Muscle layer of colon (tissue), 2 donors: ENCODE measurements at regions not wholly inside any gene's neighbourhood (a gene's known extent, or its start where the extent isn't known, plus 50 kb on each side); places are given as distances from the start of the nearest gene placed in this dataset.

Experiments used
- H3K27ac ChIP-seq: one replicate; pipeline ENCODE4 v1.7.0; 2013; ENCODE audit warnings: low read depth, mild to moderate bottlenecking, low read length, moderate library complexity
- H3K27me3 ChIP-seq, 2 donors: one replicate each; pipeline ENCODE4 v1.7.0; 2013; ENCODE audit warnings: low read length in 2 of 2, mild to moderate bottlenecking in 2 of 2; ENCODE audit not compliant: insufficient read depth in 2 of 2, control insufficient read depth in 1 of 2
- H3K36me3 ChIP-seq: one replicate; pipeline ENCODE4 v1.7.0; 2013; ENCODE audit warnings: mild to moderate bottlenecking, low read length; ENCODE audit not compliant: insufficient read depth
- H3K4me1 ChIP-seq: one replicate; pipeline ENCODE4 v1.7.0; 2013; ENCODE audit warnings: mild to moderate bottlenecking, low read length; ENCODE audit not compliant: insufficient read depth
- H3K4me3 ChIP-seq, 2 donors: one replicate each; pipeline ENCODE4 v1.7.0; 2013; ENCODE audit warnings: low read length in 2 of 2, low read depth in 1 of 2, mild to moderate bottlenecking in 1 of 2, moderate library complexity in 1 of 2
- H3K9ac ChIP-seq: one replicate; pipeline ENCODE4 v1.7.0; 2013; ENCODE audit warnings: low read length
- H3K9me3 ChIP-seq: one replicate; pipeline ENCODE4 v1.7.0; 2013; ENCODE audit warnings: mild to moderate bottlenecking, low read length
- donor health status: abdominal sarcoma.
- donor health status: Adenocarcinoma of cecum.

GRCh38 chr2:64727013-64727767 lies 73.5 kb upstream of the SERTAD2 start:
- Histone ChIP-seq H3K4me3 (no peak overlapping the region), H3K9me3 (no peaks in the 10 kb centered on the region), H3K4me1 (peaks cover 24% of the 10 kb centered on the region), H3K36me3 (no peaks in the 10 kb centered on the region), H3K27ac (no peak overlapping the region), H3K27me3 (no peaks in the 10 kb centered on the region), H3K9ac (no peak overlapping the region)

GRCh38 chr2:64727843-64728463 lies 74.2 kb upstream of the SERTAD2 start:
- no peak overlapping the region for H3K27ac ChIP-seq
- H3K27me3 ChIP-seq: no peaks in the 10 kb centered on the region
- no peak overlapping the region for H3K9ac ChIP-seq
- no peaks in the 10 kb centered on the region for H3K36me3 ChIP-seq
- no peaks in the 10 kb centered on the region for H3K9me3 ChIP-seq
- no peak overlapping the region for H3K4me3 ChIP-seq
- peaks cover 24% of the 10 kb centered on the region for H3K4me1 ChIP-seq

GRCh38 chr2:64730551-64731262 lies 77.0 kb upstream of the SERTAD2 start:
- Histone ChIP-seq H3K4me1 (peaks cover 24% of the 10 kb centered on the region), H3K36me3 (no peaks in the 10 kb centered on the region), H3K9me3 (no peaks in the 10 kb centered on the region), H3K27me3 (no peaks in the 10 kb centered on the region), H3K4me3 (peak overlapping the region; percentile 31 to 60), H3K9ac (peak overlapping the region; percentile 35), H3K27ac (peak overlapping the region; percentile 79)

GRCh38 chr2:64731263-64731643 lies 77.5 kb upstream of the SERTAD2 start:
- Histone ChIP-seq H3K9ac (peak overlapping the region; percentile 35), H3K4me3 (peak overlapping the region in 1 of 2 donors; percentile 60), H3K9me3 (no peaks in the 10 kb centered on the region), H3K4me1 (peaks cover 24% of the 10 kb centered on the region), H3K27ac (peak overlapping the region; percentile 79), H3K36me3 (no peaks in the 10 kb centered on the region), H3K27me3 (no peaks in the 10 kb centered on the region)

- Histone ChIP-seq H3K9ac (no peak overlapping the region), H3K9me3 (no peaks in the 10 kb centered on the region), H3K4me3 (peak overlapping the region in 1 of 2 donors; percentile 60), H3K27me3 (no peaks in the 10 kb centered on the region), H3K36me3 (no peaks in the 10 kb centered on the region), H3K27ac (peak overlapping the region; percentile 79), H3K4me1 (peaks cover 24% of the 10 kb centered on the region)
Observed at GRCh38 chr2:64731746-64732145, 78.0 kb upstream of the SERTAD2 start.

GRCh38 chr2:64732146-64732545 lies 78.4 kb upstream of the SERTAD2 start:
- no peak overlapping the region for H3K4me3 ChIP-seq

GRCh38 chr2:64735504-64735903 lies 81.8 kb upstream of the SERTAD2 start:
- peaks cover 13% of the 10 kb centered on the region for H3K4me1 ChIP-seq
- no peak overlapping the region for H3K4me3 ChIP-seq
- no peaks in the 10 kb centered on the region for H3K27me3 ChIP-seq
- no peak overlapping the region for H3K9ac ChIP-seq
- H3K9me3 ChIP-seq: no peaks in the 10 kb centered on the region
- H3K36me3 ChIP-seq: no peaks in the 10 kb centered on the region
- no peak overlapping the region for H3K27ac ChIP-seq

More at GRCh38 chr2:64732146-64732545, 78.4 kb upstream of the SERTAD2 start:
- H3K9ac ChIP-seq: no peak overlapping the region
- no peak overlapping the region for H3K27ac ChIP-seq
- H3K27me3 ChIP-seq: no peaks in the 10 kb centered on the region
- H3K36me3 ChIP-seq: no peaks in the 10 kb centered on the region
- H3K4me1 ChIP-seq: peaks cover 24% of the 10 kb centered on the region
- H3K9me3 ChIP-seq: no peaks in the 10 kb centered on the region

- no peak overlapping the region for H3K9ac ChIP-seq
- H3K27ac ChIP-seq: no peak overlapping the region
- H3K36me3 ChIP-seq: no peaks in the 10 kb centered on the region
- H3K9me3 ChIP-seq: no peaks in the 10 kb centered on the region
- no peak overlapping the region for H3K4me3 ChIP-seq
- no peaks in the 10 kb centered on the region for H3K27me3 ChIP-seq
- no peaks in the 10 kb centered on the region for H3K4me1 ChIP-seq
Observed at GRCh38 chr2:64737547-64737946, 83.8 kb upstream of the SERTAD2 start.

- Histone ChIP-seq H3K9ac (no peak overlapping the region), H3K27me3 (no peaks in the 10 kb centered on the region), H3K4me3 (no peak overlapping the region), H3K27ac (no peak overlapping the region), H3K4me1 (no peaks in the 10 kb centered on the region), H3K36me3 (no peaks in the 10 kb centered on the region), H3K9me3 (no peaks in the 10 kb centered on the region)
Observed at GRCh38 chr2:64738026-64738425, 84.3 kb upstream of the SERTAD2 start.

- H3K36me3 ChIP-seq: no peaks in the 10 kb centered on the region
- H3K9me3 ChIP-seq: no peaks in the 10 kb centered on the region
- H3K4me3 ChIP-seq: no peak overlapping the region
- H3K27ac ChIP-seq: no peak overlapping the region
- no peaks in the 10 kb centered on the region for H3K4me1 ChIP-seq
- no peaks in the 10 kb centered on the region for H3K27me3 ChIP-seq
- H3K9ac ChIP-seq: no peak overlapping the region
Observed at GRCh38 chr2:64742678-64743077, 89.0 kb upstream of the SERTAD2 start.

- H3K4me3 ChIP-seq: no peak overlapping the region
- peaks cover 4% of the 10 kb centered on the region for H3K4me1 ChIP-seq
- no peak overlapping the region for H3K9ac ChIP-seq
- no peaks in the 10 kb centered on the region for H3K27me3 ChIP-seq
- H3K9me3 ChIP-seq: no peaks in the 10 kb centered on the region
- no peak overlapping the region for H3K27ac ChIP-seq
- no peaks in the 10 kb centered on the region for H3K36me3 ChIP-seq
Observed at GRCh38 chr2:64743739-64744330, 90.1 kb upstream of the SERTAD2 start.
